Panc1 (cell line): ENCODE measurements at regions not wholly inside any gene's neighbourhood (a gene's known extent, or its start where the extent isn't known, plus 50 kb on each side); places are given as distances from the start of the nearest gene placed in this dataset.

Source experiments
- CTCF ChIP-seq: fragments of 450-650 bp; IDR thresholded peaks from 2 replicates; pipeline ENCODE4 v1.5.1; 2017; ENCODE audit warnings: mild to moderate bottlenecking
- SIN3A ChIP-seq: IDR thresholded peaks from 2 replicates; pipeline ENCODE4 v1.6.1; 2012; ENCODE audit warnings: low read depth, mild to moderate bottlenecking, low read length, moderate library complexity, borderline replicate concordance; ENCODE audit not compliant: insufficient read depth

- TF ChIP-seq CTCF (no peak), SIN3A (no peak)
Measured at GRCh38 chr6:147625946-147626345, 117.5 kb downstream of the SAMD5 start.
